Mesothelial cell of epicardium (in vitro differentiated cells): ENCODE measurements at regions not wholly inside any gene's neighbourhood (a gene's known extent, or its start where the extent isn't known, plus 50 kb on each side); places are given as distances from the start of the nearest gene placed in this dataset.
A peak's percentile ranks its signal among the peaks of the same experiment; 100 is the strongest.

Experiments
- DNase-seq, 2 experiments: peaks; one replicate each; pipeline ENCODE4 v3.0.0; 2021; ENCODE audit warnings: low spot score in 2 of 2; ENCODE audit not compliant: unreplicated experiment in 2 of 2
- H3K27ac Mint-ChIP-seq: 2 replicates; pipeline ENCODE4 v1.8.0; 2021; ENCODE audit warnings: mixed read lengths
- H3K27me3 Mint-ChIP-seq: 2 replicates; pipeline ENCODE4 v1.8.0; 2021; ENCODE audit warnings: low read depth, mixed read lengths
- H3K36me3 Mint-ChIP-seq: 2 replicates; pipeline ENCODE4 v1.8.0; 2021; ENCODE audit warnings: mixed read lengths
- H3K4me1 Mint-ChIP-seq: 2 replicates; pipeline ENCODE4 v1.8.0; 2021; ENCODE audit warnings: mixed read lengths
- H3K4me3 Mint-ChIP-seq: 2 replicates; pipeline ENCODE4 v1.8.0; 2021; ENCODE audit warnings: mild to moderate bottlenecking, moderate library complexity, mixed read lengths
- H3K9me3 Mint-ChIP-seq: 2 replicates; pipeline ENCODE4 v1.8.0; 2021; ENCODE audit warnings: mixed read lengths
- TF ChIP-seq, protein P1 (sequence below): fragments of 200-600 bp; sonication (generic); IDR thresholded peaks from one replicate; pipeline ENCODE4 v1.5.0; 2021; ENCODE audit warnings: antibody characterized with exemption; ENCODE audit not compliant: unreplicated experiment

DNA sequence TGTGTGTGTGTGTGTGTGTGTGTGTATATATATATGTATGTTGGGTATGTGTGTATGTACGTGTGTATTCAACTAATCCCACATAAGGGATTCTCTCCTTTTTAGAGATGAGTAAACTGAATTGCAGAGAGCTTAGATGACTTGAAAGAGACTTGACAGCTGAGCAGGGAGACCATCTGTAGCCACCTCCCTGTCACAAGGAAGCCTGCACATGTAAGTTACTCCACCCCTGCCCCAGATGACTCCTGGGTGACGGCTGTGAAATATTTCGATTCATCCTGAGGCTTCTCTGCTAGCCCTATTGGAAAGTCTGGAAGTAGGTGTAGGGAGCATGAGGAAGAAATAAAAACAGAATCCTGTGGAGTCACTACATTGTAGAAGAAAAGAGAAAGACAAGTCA, 480.4 kb downstream of the FOXO1 start:
- H3K36me3 Mint-ChIP-seq = no peaks in the 10 kb centered on the region
- no peaks in the 10 kb centered on the region for H3K27me3 Mint-ChIP-seq
- no peak for DNase-seq
- TF ChIP-seq, protein P1, sequence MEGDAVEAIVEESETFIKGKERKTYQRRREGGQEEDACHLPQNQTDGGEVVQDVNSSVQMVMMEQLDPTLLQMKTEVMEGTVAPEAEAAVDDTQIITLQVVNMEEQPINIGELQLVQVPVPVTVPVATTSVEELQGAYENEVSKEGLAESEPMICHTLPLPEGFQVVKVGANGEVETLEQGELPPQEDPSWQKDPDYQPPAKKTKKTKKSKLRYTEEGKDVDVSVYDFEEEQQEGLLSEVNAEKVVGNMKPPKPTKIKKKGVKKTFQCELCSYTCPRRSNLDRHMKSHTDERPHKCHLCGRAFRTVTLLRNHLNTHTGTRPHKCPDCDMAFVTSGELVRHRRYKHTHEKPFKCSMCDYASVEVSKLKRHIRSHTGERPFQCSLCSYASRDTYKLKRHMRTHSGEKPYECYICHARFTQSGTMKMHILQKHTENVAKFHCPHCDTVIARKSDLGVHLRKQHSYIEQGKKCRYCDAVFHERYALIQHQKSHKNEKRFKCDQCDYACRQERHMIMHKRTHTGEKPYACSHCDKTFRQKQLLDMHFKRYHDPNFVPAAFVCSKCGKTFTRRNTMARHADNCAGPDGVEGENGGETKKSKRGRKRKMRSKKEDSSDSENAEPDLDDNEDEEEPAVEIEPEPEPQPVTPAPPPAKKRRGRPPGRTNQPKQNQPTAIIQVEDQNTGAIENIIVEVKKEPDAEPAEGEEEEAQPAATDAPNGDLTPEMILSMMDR = no peak
- no peak overlapping the region for H3K4me3 Mint-ChIP-seq
- no peaks in the 10 kb centered on the region for H3K9me3 Mint-ChIP-seq
- H3K27ac Mint-ChIP-seq = no peak overlapping the region
- peaks cover 26% of the 10 kb centered on the region for H3K4me1 Mint-ChIP-seq

DNA sequence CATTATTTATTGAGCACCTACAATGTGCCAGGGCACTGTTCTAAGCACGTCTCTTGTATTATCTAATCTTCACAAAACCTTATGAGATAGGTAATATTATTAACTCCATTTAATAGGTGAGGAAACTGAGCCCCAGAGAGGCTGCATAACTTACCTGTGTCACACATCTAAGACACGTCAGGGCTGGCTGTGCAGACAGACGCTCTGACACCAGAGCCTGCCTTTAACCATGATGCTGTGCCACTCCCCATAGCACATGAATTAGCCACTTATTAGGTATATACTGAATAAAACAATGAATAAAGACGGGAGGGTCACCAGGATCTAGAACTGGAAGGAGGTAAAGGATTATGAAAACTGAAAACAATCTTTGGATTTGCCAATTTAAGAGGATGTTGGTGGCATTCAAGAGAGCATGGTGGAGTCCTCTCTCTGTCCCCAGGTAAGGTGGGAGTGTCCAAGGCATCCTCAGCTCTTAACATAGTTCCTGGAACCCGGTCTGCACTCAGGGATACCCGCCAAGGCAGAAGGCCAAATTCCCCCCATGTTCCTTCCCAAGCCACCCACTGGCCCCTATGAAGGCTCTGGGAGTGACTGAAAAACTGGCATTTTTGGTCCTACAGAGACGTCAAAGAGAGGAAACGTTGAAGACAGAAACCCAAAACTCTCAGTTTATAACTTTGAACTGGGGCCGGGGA, 479.7 kb downstream of the FOXO1 start:
- peaks cover 34% of the 10 kb centered on the region for H3K4me1 Mint-ChIP-seq
- TF ChIP-seq, protein P1 = no peak
- DNase-seq = no peak
- no peaks in the 10 kb centered on the region for H3K36me3 Mint-ChIP-seq
- H3K4me3 Mint-ChIP-seq = no peak overlapping the region
- H3K9me3 Mint-ChIP-seq = no peaks in the 10 kb centered on the region
- no peak overlapping the region for H3K27ac Mint-ChIP-seq
- H3K27me3 Mint-ChIP-seq = no peaks in the 10 kb centered on the region

DNA sequence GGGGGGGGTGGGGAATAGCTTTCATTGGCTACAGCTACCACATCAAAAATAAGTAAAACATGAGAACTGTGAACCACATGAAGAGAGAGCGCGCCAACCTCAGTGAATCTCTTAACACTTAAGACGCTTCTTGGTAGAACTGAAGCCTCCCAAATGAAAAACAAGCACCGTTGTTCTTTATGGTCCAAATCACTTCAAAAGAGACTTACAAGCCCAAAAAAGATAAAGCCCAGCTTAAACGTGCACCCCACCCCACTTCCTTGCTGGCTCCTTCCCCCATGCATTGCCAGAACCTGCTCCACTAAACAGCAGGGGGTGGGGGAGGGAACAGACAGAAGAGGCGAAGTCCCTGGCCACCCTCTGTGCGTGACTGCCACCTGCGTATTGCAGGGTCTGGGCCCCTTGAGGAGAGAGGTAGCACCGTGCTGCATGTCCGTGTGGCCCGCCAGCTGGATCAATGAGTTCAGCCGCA, 479.1 kb downstream of the FOXO1 start:
- no peaks in the 10 kb centered on the region for H3K9me3 Mint-ChIP-seq
- no peaks in the 10 kb centered on the region for H3K36me3 Mint-ChIP-seq
- no peak overlapping the region for H3K4me3 Mint-ChIP-seq
- peaks cover 39% of the 10 kb centered on the region for H3K4me1 Mint-ChIP-seq
- TF ChIP-seq, protein P1 = no peak
- H3K27ac Mint-ChIP-seq = no peak overlapping the region
- H3K27me3 Mint-ChIP-seq = no peaks in the 10 kb centered on the region
- DNase-seq = no peak

DNA sequence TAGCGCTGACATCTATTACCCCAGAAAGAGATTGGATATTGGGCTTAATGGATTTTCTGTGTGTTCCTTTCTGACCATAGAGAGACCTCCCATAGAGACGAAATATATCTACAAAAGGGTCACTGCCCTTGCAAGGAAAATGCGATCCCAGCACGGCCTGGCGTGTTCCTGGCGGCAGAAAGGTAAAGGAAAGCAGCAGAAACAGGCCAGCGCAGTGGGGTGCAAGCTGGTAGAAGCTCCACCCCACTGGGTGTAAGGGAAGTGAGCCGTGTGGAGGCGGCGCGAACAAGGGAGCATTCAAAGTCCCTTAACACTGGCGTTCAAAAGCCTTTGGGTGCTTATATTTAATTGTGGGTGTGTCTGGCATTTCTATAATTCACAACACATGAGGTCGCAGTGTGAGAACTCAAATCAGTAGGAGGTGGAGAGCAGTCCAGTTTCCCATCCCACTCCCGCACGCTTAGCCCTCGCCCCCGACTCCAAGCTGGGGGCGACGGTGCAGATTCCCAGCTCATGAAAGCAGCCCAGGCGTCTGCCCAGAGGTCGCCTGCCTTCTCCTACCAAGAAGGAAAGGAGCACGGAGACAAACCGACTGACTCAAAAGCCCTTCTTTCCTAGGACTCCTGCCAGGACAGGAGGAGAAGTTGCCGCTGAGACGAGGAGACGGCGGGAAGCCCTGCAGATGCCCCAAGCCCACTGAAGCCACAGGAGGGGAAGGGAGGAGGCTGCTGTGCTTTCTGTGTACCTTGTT, 478.4 kb downstream of the FOXO1 start:
- H3K9me3 Mint-ChIP-seq = no peaks in the 10 kb centered on the region
- DNase-seq = no peak
- no peaks in the 10 kb centered on the region for H3K36me3 Mint-ChIP-seq
- no peaks in the 10 kb centered on the region for H3K27me3 Mint-ChIP-seq
- no peak overlapping the region for H3K4me3 Mint-ChIP-seq
- peaks cover 39% of the 10 kb centered on the region for H3K4me1 Mint-ChIP-seq
- no peak overlapping the region for H3K27ac Mint-ChIP-seq
- TF ChIP-seq, protein P1 = no peak

DNA sequence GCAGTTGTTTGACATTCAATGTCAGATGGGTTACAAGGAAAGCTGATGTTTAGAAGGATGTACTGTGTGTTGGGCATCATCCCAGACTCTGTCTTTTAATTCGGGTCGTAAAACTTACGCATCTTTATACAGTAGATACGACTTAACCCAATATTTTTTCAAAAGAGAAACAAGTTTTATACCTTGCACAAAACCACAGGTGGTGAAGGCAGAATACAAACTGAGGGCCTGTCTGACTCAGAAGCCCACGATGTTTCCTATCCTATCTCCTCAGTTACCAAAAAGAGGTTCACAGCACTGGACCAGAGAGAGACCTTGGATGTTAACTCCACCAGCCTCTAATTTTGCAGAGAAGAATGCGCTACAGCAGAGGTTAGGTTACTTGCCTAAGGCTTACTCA, 477.0 kb downstream of the FOXO1 start:
- Mint-ChIP-seq H3K9me3 (no peaks in the 10 kb centered on the region), H3K27me3 (peaks cover 4% of the 10 kb centered on the region), H3K27ac (peak overlapping the region; percentile 43), H3K4me3 (no peak overlapping the region), H3K4me1 (peaks cover 42% of the 10 kb centered on the region), H3K36me3 (no peaks in the 10 kb centered on the region)
- DNase-seq = no peak
- TF ChIP-seq, protein P1 = no peak
